Lung (tissue), 11 donors: ENCODE measurements at regions not wholly inside any gene's neighbourhood (a gene's known extent, or its start where the extent isn't known, plus 50 kb on each side); places are given as distances from the start of the nearest gene placed in this dataset.

Experiments
- ATAC-seq: fragments of 200-7000 bp; cut with Tn5 transposase; one replicate; pipeline ENCODE4 v1.9.1; 2020; ENCODE audit warnings: moderate number of reproducible peaks; ENCODE audit not compliant: insufficient read depth, low FRiP score
- DNase-seq, 3 donors: peaks; one replicate each; pipeline ENCODE4 v3.0.0-alpha.2; 2013 to 2017
- H3K27ac ChIP-seq, 2 donors: one replicate each; pipeline ENCODE4 v1.5.1; 2013; ENCODE audit warnings: mild to moderate bottlenecking in 2 of 2, moderate library complexity in 2 of 2, control low read depth in 1 of 2, inconsistent platforms in 1 of 2, low read depth in 1 of 2, low read length in 1 of 2
- H3K27me3 ChIP-seq, 3 donors: one replicate each; pipeline ENCODE4 v1.5.1; 2013; ENCODE audit warnings: low read length in 2 of 3; ENCODE audit not compliant: control insufficient read depth in 3 of 3, insufficient read depth in 3 of 3
- H3K36me3 ChIP-seq, 4 donors: one replicate each; pipeline ENCODE4 v1.5.1; 2013; ENCODE audit warnings: low read length in 4 of 4, mild to moderate bottlenecking in 1 of 4, moderate library complexity in 1 of 4; ENCODE audit not compliant: control insufficient read depth in 4 of 4, insufficient read depth in 4 of 4
- H3K4me1 ChIP-seq, 5 donors: one replicate each; pipeline ENCODE4 v1.5.1; 2013; ENCODE audit warnings: low read length in 5 of 5, mild to moderate bottlenecking in 2 of 5, moderate library complexity in 1 of 5; ENCODE audit not compliant: control insufficient read depth in 5 of 5, insufficient read depth in 5 of 5
- H3K4me3 ChIP-seq: one replicate; pipeline ENCODE4 v1.5.1; 2013; ENCODE audit warnings: mild to moderate bottlenecking, control low read depth, moderate library complexity
- H3K9ac ChIP-seq, 2 donors: one replicate each; pipeline ENCODE4 v1.5.1; 2013; ENCODE audit warnings: low read length in 2 of 2, control low read depth in 1 of 2; ENCODE audit not compliant: insufficient read depth in 1 of 2
- H3K9me3 ChIP-seq, 4 donors: one replicate each; pipeline ENCODE4 v1.5.1; 2013; ENCODE audit warnings: low read length in 3 of 4, mild to moderate bottlenecking in 1 of 4, moderate library complexity in 1 of 4; ENCODE audit not compliant: control insufficient read depth in 4 of 4, insufficient read depth in 3 of 4
- CTCF ChIP-seq: IDR thresholded peaks from 2 replicates; pipeline ENCODE4 v1.5.1; 2012; ENCODE audit warnings: mild to moderate bottlenecking; ENCODE audit errors: control extremely low read depth, extremely low read depth
- WGBS, 2 donors: extraction: QIAGEN DNeasy Blood & Tissue Kit; methylation state at CpG; one replicate each; pipeline ENCODE4 v1.1.7; 2013; 5-methylcytosine and 5-hydroxymethylcytosine counted together
- donor health status: control.
- donor health status: control.
- donor health status: Bipolar disorder and iron deficiency.
- donor health status: healthy.
- donor health status: DM: yes; HTN: yes; CAD: no.

- no peak overlapping the region for H3K9ac ChIP-seq
- 94 to 96% methylated on average over 5 of the region's 5 CpGs for WGBS, 2 donors
- no peaks in the 10 kb centered on the region for H3K27me3 ChIP-seq
- no peak overlapping the region for H3K4me3 ChIP-seq
- H3K36me3 ChIP-seq: peaks cover 0 to 11% (median 0%) of the 10 kb centered on the region in 4 donors
- no peak for TF ChIP-seq CTCF
- ATAC-seq (no peak), DNase-seq (no peak)
- peaks cover 0 to 2% (median 0%) of the 10 kb centered on the region in 4 donors for H3K9me3 ChIP-seq
- no peak overlapping the region for H3K27ac ChIP-seq
- peaks cover 10 to 32% (median 16%) of the 10 kb centered on the region in 5 donors for H3K4me1 ChIP-seq
These were observed 66.8 kb upstream of the NPAS1 start for GRCh38 chr19:46952874-46953273.

- 85 to 91% methylated on average over 6 of the region's 6 CpGs for WGBS, 2 donors
These were observed 65.6 kb upstream of the NPAS1 start for GRCh38 chr19:46953955-46954501.

GRCh38 chr19:46954502-46954992 lies 65.1 kb upstream of the NPAS1 start:
- DNase-seq: peak in 1 of 3 donors; percentile 29
- ATAC-seq: no peak
- no peak for TF ChIP-seq CTCF
- H3K9ac ChIP-seq: no peak overlapping the region
- peaks cover 10 to 32% (median 20%) of the 10 kb centered on the region in 5 donors for H3K4me1 ChIP-seq
- WGBS, 2 donors: 59 to 67% methylated on average over 7 of the region's 7 CpGs
- H3K4me3 ChIP-seq: no peak overlapping the region
- H3K36me3 ChIP-seq: peaks cover 0 to 7% (median 2%) of the 10 kb centered on the region in 4 donors
- no peaks in the 10 kb centered on the region for H3K27me3 ChIP-seq
- H3K9me3 ChIP-seq: peaks cover 0 to 2% (median 0%) of the 10 kb centered on the region in 4 donors
- no peak overlapping the region for H3K27ac ChIP-seq

More at GRCh38 chr19:46953955-46954501, 65.6 kb upstream of the NPAS1 start:
- Histone ChIP-seq H3K9ac (no peak overlapping the region), H3K36me3 (peaks cover 0 to 11% (median 2%) of the 10 kb centered on the region in 4 donors), H3K4me3 (no peak overlapping the region), H3K4me1 (peaks cover 10 to 32% (median 20%) of the 10 kb centered on the region in 5 donors), H3K27me3 (no peaks in the 10 kb centered on the region), H3K9me3 (peaks cover 0 to 2% (median 0%) of the 10 kb centered on the region in 4 donors), H3K27ac (no peak overlapping the region)
- ATAC-seq: no peak
- no peak for DNase-seq
- no peak for TF ChIP-seq CTCF
